ENCODE measurements at regions not wholly inside any gene's neighbourhood (a gene's known extent, or its start where the extent isn't known, plus 50 kb on each side); places are given as distances from the start of the nearest gene placed in this dataset.

DNA sequence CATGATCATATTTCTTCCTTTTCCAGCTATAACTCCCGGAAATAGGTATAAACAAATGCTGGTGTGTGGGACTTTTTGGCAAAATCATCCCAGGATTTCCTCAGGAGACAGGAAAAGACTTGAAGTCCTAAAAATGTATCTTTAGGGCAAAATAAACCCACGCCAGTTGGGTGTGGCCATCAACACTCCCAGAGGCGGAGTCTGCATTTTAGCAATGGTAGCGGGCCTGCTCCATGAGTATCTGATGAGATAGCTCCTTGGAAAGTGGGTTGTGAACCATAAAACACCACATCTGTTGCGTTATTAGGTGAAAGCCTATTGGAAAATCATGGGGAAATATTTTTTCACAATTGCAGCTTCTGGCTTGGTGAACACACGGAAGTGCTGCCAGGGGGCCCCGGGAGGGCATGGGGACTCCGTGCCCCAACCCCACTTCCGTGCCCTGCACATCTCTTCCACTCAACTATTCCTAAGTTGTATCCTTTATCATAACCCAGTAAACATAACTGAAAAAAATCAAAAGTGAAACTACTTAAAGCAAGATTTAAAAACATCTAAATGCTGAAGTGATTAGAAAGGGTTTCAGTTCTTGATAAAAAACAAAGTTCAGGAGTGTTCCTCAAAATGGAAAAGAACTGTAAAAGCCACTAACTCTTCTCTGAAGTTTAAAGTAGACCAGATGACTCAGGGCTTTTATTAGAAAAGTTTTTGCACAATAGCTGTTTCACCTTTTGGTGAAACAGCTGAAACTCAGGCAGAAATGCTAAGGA is 111.2 kb downstream of the LRRC70 start:
- Histone ChIP-seq H3K9me3 (no peaks in the 10 kb centered on the region), H3K27me3 (no peaks in the 10 kb centered on the region), H3K27ac (peak overlapping the region in 1 of 2 donors; percentile 6), H3K36me3 (no peaks in the 10 kb centered on the region), H3K4me1 (no peaks in the 10 kb centered on the region), H3K4me3 (no peak overlapping the region)
- intact Hi-C loops (cut with DNase I), result no loop called here
- DNase-seq (ENCODE audit: low spot score in 2 of 2), result no peak
- no peak for TF ChIP-seq CTCF (IDR thresholded peaks at IDR 0.05)

DNA sequence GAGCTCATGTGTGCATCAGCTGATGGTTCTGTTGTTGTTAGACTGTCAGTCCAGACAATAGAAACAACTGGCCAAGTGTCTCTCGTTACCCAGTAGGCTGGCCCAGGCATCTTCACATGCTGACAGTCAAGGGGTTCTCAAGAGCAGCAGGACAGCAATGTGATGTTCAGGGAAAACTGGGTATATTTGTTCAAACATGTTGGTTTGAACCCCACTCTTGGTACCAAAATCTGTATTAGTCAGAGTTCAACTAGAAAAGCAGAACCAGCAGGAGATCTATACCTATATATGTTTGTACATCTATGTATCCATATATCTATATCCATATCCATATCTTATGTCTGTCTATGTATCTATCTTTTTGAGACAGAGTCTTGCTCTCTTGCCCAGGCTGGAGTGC is 108.1 kb downstream of the LRRC70 start:
- Histone ChIP-seq H3K4me3 (no peak overlapping the region), H3K36me3 (no peaks in the 10 kb centered on the region), H3K27ac (no peak overlapping the region), H3K9me3 (no peaks in the 10 kb centered on the region), H3K4me1 (no peaks in the 10 kb centered on the region), H3K27me3 (no peaks in the 10 kb centered on the region)
- intact Hi-C loops (cut with DNase I), result no loop called here
- no peak for DNase-seq (ENCODE audit: low spot score in 2 of 2)
- TF ChIP-seq CTCF (IDR thresholded peaks at IDR 0.05), result no peak

DNA sequence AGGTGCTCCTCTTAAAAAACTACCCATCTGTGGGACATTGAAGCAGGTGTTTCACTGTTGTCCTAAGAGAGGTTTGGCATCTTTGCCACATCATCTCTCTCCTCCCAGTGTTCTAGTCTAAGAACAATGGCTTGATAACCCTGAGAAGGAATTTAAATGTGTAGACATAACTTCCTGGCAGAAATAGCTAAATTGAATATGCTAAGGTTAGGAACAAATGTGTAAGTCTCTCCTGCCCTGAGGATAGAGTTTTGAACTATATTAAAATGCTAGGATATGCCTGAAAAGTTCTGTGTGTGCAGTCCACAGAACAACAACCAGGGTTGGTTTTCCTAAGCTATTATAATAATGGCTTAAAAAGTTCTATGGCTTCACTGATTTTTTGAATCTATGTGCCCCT is 106.6 kb downstream of the LRRC70 start:
- no peaks in the 10 kb centered on the region for H3K27me3 ChIP-seq
- H3K4me3 ChIP-seq, result no peak overlapping the region
- no peak for TF ChIP-seq CTCF (IDR thresholded peaks at IDR 0.05)
- H3K36me3 ChIP-seq, result no peaks in the 10 kb centered on the region
- DNase-seq (ENCODE audit: low spot score in 2 of 2), result no peak
- no peaks in the 10 kb centered on the region for H3K9me3 ChIP-seq
- H3K4me1 ChIP-seq, result no peaks in the 10 kb centered on the region
- intact Hi-C loops (cut with DNase I), result no loop called here
- H3K27ac ChIP-seq, result no peak overlapping the region

DNA sequence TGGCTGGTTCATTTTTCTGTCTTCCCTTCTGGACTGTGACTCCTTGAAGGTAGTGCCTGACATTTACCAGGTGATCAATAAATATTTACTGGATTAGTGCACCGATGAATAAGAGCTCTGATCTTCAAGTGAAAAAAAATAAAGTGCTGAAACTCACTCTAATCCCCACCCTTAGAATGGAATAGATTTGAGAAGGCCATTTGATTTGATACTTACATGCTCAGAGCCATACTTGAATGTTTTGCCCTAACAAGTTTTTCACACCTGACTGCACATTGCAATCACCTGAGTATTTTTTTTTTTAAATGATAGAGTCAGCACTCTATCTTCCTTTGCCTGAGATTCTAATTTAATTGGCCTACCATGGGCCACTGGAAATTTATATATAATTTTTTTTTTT is 105.7 kb downstream of the LRRC70 start:
- H3K27me3 ChIP-seq, result no peaks in the 10 kb centered on the region

GRCh38 chr5:62682059-62682458 is 103.4 kb downstream of the LRRC70 start:
- no peaks in the 10 kb centered on the region for H3K36me3 ChIP-seq
- H3K27me3 ChIP-seq, result no peaks in the 10 kb centered on the region
- no peak overlapping the region for H3K27ac ChIP-seq
- DNase-seq (ENCODE audit: low spot score in 2 of 2), result no peak
- H3K9me3 ChIP-seq, result peaks cover 0 to 7% of the 10 kb centered on the region in 2 donors
- no peaks in the 10 kb centered on the region for H3K4me1 ChIP-seq
- intact Hi-C loops (cut with DNase I), result no loop called here
- TF ChIP-seq CTCF (IDR thresholded peaks at IDR 0.05), result no peak
- H3K4me3 ChIP-seq, result no peak overlapping the region

More for the DNA sequence above, 105.7 kb downstream of the LRRC70 start:
- H3K4me3 ChIP-seq, result no peak overlapping the region
- H3K4me1 ChIP-seq, result no peaks in the 10 kb centered on the region
- no peak for TF ChIP-seq CTCF (IDR thresholded peaks at IDR 0.05)
- H3K9me3 ChIP-seq, result no peaks in the 10 kb centered on the region
- H3K27ac ChIP-seq, result no peak overlapping the region
- no peaks in the 10 kb centered on the region for H3K36me3 ChIP-seq
- no peak for DNase-seq (ENCODE audit: low spot score in 2 of 2)
- intact Hi-C loops (cut with DNase I), result no loop called here

Data from ascending aorta (tissue), 2 donors.